Posterior vena cava (tissue), 2 donors: ENCODE measurements at regions not wholly inside any gene's neighbourhood (a gene's known extent, or its start where the extent isn't known, plus 50 kb on each side); places are given as distances from the start of the nearest gene placed in this dataset.
"Not testable (repeated sequence)": the region's sequence is repeated elsewhere in the genome, so short reads cannot be mapped to it uniquely, and the experiment has no call there.

Source experiments
- DNase-seq: peaks from one replicate; pipeline ENCODE4 v3.0.0-alpha.2; 2020; ENCODE audit warnings: low spot score
- intact Hi-C, 2 donors: fragments of 100-400 bp; cut with DNase I; formaldehyde crosslinking; loops; one replicate each; pipeline versions ENCODE4 v1.14.1 to v1.14.2; 2022 to 2023
- donor health status: DM: yes; HTN: yes; CAD: no.
- donor health status: DM: yes; HTN: yes; CAD: no.

DNA sequence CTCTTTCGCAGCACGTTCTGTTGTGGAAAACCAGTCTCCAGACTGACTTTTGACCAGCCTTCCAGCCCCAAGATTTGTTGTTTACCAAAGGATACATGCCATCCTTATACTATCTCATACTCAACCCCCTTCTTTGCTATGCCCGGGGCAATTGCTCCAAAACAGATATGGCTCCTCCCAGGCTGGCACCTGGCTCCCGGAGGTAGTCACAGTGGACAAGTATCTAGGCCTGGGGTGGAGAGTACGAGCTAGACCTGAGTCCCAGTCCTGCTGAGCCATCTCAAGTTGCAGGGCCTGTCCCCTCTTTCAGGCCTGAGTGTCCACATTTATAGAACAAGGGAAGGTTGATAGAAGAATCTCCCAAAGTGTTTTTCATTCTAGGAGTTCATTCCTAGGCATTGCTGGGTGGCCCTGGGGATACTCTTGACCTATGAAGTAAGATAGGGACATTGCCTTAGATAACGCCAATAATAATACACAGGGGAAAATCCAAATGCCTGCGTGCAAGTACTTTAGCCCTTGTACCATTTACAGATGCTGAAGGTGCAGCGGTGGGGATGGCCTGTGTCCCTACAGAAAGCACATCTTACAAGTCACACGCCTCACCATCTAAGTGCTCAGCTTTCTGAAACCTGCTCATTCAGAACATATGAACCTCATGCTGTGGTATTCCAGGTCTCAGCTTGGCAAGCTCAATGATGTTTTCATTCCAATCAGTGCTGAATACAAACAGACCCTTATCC lies 136.7 kb upstream of the MAMLD1 start:
- intact Hi-C loops: no loop called here
- no peak for DNase-seq

DNA sequence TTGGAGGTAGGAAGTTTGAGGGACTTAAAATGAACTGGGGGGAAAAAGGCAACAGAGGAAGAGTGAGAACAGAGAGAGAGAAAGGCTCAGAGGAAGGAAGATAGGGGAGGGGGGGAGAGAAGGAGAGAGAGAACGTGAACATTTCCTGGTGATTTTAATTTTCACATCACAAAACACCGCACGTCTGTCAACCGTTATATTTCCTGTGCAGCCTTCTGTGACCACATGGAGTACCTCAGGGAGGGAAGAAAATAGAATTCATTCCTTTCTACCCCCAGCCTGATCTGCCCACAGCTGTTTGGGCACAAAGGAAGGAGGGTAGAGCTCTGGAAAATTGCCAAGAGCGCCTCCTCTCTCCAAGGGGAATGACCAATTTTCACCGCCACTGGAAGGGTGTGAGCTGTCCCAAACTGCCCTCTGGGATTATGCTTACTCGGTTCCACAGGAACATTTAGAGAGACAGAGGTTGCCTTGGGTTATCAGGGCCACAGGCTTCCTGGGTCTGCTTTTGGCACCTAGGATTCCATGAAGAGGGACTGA lies 135.7 kb upstream of the MAMLD1 start:
- DNase-seq: no peak
- intact Hi-C loops: no loop called here

DNA sequence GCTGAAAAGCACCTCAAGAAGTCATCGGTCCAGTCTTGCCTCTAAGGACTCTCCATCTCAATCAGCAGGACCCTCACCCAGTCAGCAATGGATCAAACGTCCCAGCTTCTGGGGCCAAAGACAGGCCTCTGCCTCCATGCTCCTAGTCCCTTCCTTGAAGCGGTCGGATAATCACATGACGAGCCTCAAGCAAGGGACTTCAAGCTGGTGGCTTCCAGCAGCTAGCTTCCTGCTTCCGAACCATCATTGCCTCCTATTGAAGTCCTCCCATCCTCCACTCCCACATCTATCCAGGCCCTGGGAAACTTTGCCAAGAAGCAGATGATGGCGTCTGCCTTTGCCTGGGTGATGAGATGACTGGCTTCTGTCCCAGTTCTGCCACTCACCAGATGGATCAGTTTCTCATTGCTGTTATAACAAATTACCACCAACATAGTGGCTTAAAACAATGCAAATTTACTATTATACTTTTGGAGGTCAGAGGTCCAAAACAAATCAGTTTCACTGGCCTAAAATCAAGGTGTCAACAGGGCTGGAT lies 135.2 kb upstream of the MAMLD1 start:
- intact Hi-C loops: no loop called here
- DNase-seq: no peak

DNA sequence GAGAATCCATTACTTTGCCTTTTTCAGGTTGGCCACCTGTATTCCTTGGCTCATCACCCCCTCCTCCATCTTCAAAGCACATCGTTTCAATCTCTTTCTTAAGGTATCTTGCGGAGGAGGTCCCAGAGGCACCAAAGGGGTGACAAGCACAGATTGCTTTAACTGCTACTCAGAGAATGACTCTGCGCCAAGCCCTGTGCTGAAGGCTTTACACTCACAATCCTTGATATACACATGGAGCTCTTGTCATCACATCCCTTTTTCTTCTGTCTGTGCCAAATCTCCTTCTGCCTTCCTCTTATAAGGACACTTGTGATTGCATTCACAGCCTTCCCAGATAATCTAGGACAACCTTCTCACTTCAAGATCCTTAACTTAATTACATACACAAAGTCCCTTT lies 134.7 kb upstream of the MAMLD1 start:
- intact Hi-C loops: no loop called here
- no peak for DNase-seq

DNA sequence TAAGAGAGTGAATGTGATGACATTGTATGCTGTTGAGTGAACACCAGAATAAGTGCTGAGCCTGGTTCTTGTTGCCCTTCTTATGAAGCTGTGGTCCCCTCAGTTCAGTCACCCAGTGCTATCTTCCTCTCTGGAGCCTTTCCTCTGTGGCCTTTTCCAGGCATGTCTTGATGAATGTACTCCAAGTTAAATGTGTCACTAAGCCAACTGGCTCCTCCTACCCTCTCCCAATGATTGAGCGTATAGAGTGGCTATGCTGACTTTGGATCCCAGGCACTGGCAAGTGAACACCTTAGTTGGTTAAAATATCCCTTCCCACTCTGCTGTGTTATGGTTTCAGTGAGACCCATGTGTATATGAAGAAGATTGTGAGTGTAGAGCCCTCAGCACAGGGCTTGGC lies 134.1 kb upstream of the MAMLD1 start:
- no peak for DNase-seq
- intact Hi-C loops: no loop called here

DNA sequence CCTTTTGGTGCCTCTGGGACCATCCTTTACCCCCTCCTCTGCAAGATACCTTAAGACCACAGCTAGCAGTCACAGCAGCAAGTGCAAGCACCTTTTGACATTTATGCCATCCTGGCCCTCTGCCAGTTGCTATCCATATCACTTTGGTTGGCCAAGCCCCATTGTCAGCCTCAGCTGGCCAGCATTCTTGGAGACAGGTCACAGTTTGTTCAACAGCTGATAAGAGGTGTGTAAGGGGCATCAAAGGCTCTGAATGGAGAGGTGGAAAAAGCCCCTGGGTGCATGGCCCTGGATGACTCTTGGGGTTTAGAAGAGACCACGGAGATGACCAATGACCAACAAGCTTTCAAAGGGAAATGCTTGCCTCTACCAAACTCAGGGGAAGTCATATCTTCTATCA lies 133.6 kb upstream of the MAMLD1 start:
- intact Hi-C loops: no loop called here
- no peak for DNase-seq

DNA sequence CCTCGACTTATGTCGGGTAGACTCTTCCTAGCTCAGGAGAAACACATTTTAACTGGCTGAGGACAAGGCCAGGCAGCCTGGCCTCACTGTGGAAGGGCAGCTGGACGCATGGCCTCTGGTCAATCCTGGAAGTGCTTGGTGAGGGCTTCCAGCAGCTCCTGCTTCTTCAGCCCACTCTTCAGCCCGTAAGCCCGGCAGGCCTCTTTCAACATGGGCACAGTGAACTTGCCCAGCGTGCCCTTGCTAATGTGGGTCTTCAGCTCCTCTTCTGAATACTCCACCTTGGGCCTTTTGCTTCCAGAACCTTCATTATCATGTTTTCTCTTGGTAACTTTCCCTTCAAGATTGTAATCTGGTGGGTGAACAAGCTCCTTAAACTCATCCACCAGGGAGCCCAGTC lies 132.2 kb upstream of the MAMLD1 start:
- not testable (repeated sequence) for DNase-seq
- intact Hi-C loops: loop anchor here in 1 of 2 donors (2.0 kb wide), 1 partner anchor 62 kb away; no protein-coding TSS in a partner anchor

DNA sequence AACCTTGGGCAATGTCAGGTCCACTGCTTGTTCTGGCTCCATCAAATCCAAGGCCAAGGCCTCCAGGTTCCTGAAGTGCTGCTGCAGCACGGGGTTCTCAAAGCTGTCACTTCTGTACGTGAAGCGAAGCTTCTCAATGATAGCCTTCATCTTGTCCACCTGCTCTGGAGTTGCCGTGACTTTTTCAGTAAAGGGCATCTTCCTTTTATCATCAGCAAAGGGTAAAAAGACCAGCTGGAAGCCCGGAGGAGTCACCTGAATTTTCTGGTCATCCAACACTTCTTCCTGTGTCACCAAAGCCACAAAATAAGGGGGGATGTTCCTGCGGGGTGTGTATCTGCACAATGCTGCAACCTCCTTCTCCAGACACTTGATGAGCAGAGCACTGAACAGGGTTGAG lies 131.7 kb upstream of the MAMLD1 start:
- not testable (repeated sequence) for DNase-seq
- intact Hi-C loops: loop anchor here in 1 of 2 donors (2.0 kb wide), 1 partner anchor 63 kb away; no protein-coding TSS in a partner anchor

DNA sequence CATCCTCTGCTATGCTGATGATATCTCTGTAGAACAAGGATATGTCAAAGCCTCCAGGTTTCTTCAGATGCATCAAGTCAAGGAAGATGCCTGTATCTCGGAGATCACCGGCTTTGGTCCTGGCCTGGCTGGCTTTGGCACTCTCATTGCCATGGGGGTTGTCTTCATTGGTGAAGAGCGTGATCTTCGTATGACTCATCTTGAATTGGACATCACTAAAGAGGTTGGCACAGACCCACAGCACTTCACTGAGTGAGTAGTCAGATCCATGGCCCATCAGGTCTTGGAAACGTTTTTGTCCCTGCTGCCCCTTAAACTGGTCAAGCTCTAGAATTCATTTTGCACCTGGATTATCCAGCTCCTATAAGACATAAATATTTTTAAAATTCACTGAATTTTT lies 130.9 kb upstream of the MAMLD1 start:
- intact Hi-C loops, DNase-seq: not testable (repeated sequence)

DNA sequence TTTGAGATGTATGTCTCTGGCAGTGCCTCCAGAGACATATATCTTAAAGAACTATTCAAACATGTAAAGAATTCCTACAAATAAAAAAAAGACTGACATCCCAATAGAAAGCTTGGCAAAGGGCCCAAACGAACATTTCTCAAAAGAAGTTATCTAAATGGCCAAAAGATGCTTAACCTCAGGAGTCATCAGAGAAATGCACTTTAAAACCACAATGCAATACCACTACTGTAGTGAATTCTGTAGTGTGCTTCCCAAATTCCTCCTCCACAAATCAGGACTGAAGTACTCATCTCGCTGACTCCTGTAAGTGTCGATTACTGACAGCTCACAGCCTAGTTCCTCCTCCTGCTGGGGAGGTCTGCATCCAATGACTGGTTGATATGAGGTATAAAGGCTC lies 129.0 kb upstream of the MAMLD1 start:
- DNase-seq: no peak
- intact Hi-C loops: no loop called here

DNA sequence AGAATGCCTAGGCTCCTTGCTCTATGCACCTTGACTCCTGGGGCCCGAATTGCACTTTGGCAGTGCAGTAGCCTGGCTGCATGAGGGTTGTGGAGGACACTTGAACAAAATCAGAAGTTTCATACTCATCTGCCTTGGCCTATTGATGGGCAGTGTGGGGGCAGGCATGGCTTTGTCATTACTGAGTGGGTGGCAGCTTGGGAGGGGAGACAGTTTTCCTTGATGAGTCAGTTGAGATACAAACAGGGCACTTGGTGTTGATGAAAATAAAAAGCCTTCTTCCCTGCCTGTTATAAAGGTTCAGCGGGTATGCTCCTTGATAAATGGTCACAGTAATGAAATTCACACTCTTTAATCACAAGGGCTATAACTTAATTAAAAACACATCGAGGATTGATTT lies 126.8 kb upstream of the MAMLD1 start:
- intact Hi-C loops: no loop called here
- DNase-seq: no peak

DNA sequence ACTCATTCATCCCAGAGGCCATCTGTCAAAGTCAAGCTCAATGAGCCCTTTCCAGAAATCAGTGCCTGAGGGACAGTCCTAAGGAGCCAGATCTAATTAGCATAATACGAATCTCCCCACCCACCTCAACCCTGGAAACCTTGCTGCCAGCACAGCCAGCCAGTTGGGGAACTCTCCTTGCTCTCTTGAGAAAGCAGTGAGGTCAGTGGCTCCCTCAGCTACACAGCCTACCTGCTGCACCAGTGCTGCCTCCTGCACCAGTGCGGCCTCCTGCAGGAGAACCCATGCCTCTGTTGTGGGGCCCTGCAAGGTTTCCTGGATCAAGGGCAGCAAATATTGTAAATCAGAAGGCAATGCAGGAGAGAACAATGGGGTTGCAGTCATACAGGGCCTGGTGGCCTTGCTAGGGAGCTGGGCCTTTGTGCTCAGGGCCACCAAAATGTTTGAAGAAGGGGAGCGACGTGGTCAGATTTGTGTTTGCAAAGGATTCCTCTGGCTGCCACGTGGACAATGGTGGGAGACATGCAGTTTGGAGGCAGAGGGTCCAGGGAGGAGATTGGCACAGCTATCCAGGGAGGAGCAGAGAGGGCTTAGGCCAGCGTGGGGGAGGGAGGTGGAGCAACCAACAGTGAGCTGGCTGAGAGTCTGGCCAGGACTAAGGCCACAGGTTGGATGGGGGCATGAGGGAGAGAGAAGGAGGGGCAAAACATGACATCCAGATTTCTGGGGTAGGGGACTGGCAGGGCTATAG lies 124.3 kb upstream of the MAMLD1 start:
- intact Hi-C loops: no loop called here
- DNase-seq: no peak

DNA sequence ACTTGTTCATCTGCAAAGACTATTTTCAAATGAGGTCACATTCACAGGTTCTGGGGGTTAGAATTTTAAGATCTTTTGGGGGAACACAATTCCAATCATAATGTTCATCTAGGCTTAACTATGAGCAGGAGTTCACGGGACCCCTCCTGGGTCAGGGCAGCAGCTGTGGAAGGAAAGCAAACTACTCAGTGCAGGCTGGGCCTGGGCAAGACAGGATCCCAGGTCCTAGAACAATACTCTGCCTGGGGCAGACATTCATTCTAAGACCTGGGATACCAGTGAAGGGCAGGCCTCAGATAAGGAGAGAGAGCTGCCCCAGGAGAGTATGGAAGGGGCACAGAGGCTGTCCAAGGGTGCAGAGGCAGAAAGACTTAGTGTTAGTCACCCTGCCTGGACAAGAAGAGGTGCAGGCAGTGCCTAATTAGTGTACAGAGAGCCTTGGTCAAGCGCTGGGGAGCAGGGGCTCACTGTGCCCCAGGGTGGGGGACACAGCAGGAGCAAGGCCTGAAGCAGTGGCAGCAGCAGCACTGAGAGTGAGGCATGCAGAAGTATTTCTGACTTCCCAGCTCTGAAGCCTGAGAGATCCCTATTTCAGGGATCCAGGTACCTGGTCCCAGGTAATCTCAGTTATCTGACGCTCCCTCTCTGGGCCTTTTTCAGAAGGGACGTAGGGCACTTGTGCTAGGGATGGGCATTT lies 123.0 kb upstream of the MAMLD1 start:
- DNase-seq: no peak
- intact Hi-C loops: loop anchor here in 1 of 2 donors (5.0 kb wide), 1 partner anchor 677 kb away; no protein-coding TSS in a partner anchor

DNA sequence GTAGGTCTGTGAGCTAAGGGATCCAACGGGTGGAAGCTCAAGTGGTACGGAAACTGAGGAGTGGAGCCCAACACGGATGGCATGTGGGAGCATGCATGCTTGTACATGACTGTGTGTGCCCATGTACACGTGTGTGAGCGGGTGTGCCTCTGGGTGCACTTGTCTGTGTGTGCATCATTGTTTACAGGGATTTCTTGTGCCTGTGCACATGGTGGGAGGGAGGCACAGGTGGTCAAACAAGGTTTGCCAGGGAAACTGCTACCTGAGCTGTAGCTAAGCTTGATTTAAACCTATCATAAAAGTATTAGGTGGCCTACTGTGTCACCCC lies 122.5 kb upstream of the MAMLD1 start:
- DNase-seq: no peak
- intact Hi-C loops: loop anchor here in 1 of 2 donors (5.0 kb wide), 1 partner anchor 677 kb away; no protein-coding TSS in a partner anchor

DNA sequence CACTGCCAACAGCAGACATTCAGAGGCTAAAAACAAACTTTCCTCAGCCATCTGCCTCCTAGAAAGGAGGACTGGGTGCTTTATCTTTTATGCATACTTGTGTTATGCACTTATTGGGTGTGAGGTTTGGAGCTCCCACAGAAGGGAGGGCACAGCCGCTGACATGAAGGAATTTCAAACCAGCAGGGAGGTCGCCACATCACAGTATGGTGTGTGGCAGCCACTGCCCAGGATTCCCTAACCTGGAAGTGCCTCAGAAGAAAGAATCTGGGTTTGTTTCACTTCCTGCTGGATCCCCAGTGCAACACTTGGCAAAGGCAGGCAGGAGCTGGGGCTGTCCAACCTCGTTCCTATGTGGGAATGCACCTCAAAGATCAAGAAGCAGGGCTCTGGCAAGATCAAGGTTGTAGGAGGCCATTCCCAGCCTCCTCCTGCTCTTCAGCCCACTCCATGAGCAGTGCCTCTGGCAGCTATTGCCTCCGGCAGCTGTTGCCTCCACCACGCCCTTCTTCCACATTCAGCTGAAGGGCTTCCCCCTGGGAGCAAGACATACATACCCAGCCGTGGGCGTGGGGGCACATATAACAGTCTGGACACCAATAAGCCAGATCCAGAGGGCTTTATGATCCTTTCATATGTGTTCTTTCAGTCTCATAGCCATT lies 109.0 kb upstream of the MAMLD1 start:
- intact Hi-C loops: loop anchor here in 1 of 2 donors (10.0 kb wide), 1 partner anchor 241 kb away; no protein-coding TSS in a partner anchor

DNA sequence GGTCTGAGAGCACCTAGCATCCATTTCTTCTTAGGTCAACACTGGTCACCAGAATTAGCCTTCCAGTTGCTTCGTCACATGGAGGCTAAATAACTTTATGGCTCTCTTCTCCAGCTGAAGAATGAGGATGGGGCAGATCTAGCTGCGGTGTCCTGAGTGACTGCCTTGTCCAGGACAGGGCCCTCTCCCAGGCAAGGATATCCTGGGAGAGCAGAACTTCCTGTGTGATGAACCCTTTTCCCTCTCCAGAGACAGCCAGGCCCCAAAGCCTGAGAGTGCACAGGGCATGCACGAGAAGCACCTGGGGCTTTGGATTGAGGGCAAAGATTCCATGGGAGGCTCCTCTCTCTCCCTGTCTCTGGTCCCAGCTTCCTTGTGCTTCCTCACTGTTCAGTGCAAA lies 108.2 kb upstream of the MAMLD1 start:
- intact Hi-C loops: loop anchor here in 1 of 2 donors (10.0 kb wide), 1 partner anchor 240 kb away; no protein-coding TSS in a partner anchor
- no peak for DNase-seq

More for the DNA sequence above, 109.0 kb upstream of the MAMLD1 start:
- DNase-seq: no peak

DNA sequence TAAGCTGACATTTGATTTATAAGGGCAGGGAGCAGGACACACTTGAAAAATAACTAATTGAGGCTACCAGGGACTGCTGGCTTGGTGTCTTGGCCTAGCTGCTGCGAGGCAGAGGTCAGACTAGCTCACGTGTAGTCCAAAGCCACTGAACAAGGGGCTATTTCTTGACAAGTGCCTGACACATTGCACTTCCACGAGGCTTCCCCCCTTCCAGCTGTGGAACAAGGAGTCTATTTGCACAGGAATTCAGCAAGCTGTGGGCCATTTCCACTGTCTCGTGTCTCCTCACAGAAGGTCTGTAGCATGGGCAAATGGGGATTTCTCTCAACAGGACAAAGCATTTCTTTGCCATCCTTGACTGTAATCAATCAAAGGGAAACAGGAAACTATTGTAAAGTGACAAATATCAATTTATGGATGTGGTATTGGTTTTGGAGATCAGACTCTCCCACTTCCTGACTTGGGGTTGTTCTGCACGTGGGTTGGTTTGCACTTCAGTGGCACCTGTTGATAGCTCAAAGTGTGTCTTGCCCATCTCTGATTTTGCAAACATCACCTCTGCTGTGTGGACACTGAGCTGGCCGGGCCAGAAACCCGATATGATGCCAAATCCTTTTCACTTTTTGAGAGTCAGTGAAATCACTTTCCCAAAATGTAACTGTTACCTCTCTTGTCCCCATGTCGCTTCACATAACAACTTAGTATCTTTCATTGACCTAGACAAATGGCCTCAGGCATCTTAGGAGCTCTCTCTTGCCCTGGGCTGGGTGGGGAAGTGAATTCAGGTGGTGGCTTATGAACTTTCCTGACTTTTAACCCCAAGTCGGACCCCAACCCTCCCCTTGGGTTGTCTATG lies 107.4 kb upstream of the MAMLD1 start:
- intact Hi-C loops: loop anchor here in 1 of 2 donors (10.0 kb wide), 1 partner anchor 239 kb away; no protein-coding TSS in a partner anchor
- DNase-seq: no peak

DNA sequence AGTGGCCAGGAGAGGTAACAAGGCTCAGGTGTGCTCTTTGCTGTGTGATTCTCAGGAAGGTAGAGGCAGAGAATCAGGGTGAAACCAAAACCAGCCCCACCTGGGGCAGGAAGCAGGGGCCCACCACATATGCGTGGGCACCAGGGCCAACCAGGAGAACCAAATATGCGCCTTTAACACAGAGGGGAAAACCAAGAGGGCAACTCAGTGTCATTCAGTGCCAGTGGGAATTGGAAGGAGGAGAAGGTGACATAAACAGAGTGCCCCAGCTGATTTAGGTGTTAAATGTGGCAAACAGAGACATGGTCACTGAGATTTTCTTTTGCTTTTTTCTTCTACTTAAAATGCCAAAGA lies 106.8 kb upstream of the MAMLD1 start:
- intact Hi-C loops: loop anchor here in 1 of 2 donors (10.0 kb wide), 1 partner anchor 239 kb away; no protein-coding TSS in a partner anchor
- no peak for DNase-seq
